ENCODE measurements at regions not wholly inside any gene's neighbourhood (a gene's known extent, or its start where the extent isn't known, plus 50 kb on each side); places are given as distances from the start of the nearest gene placed in this dataset.

- no peak for DNase-seq
- TF ChIP-seq EZH2phosphoT487 (IDR thresholded peaks at IDR 0.05; ENCODE audit: low read length): no peak
- no peak for TF ChIP-seq EZH2 (optimal IDR thresholded peaks at IDR 0.05; ENCODE audit: low read depth, low read length)
- no peak for TF ChIP-seq CTCF (IDR thresholded peaks at IDR 0.05; ENCODE audit: low read length)
- Histone ChIP-seq H3K4me3 (ENCODE audit: low read length) (no peak overlapping the region), H3K9me3 (replicated peaks; ENCODE audit: insufficient read depth, low read length) (no peaks in the 10 kb centered on the region), H3K27ac (ENCODE audit: low read length) (no peak overlapping the region), H2AFZ (ENCODE audit: low read length) (no peak overlapping the region), H3K27me3 (replicated peaks; ENCODE audit: insufficient read depth, low read length) (no peaks in the 10 kb centered on the region), H3K9me2 (replicated peaks; ENCODE audit: insufficient read depth, low read length) (no peaks in the 10 kb centered on the region), H3F3A (ENCODE audit: insufficient read depth, low read length) (no peaks in the 10 kb centered on the region), H3K36me3 (replicated peaks; ENCODE audit: insufficient read depth, low read length) (no peaks in the 10 kb centered on the region), H3K9ac (ENCODE audit: low read length) (no peak overlapping the region), H3K4me2 (ENCODE audit: low read depth, low read length) (no peak overlapping the region), H3K79me2 (ENCODE audit: low read length) (no peaks in the 10 kb centered on the region), H3K4me1 (ENCODE audit: low read length) (no peaks in the 10 kb centered on the region), H4K20me1 (ENCODE audit: insufficient read depth, low read length) (no peaks in the 10 kb centered on the region)
These were observed 128.0 kb downstream of the GMNC start for GRCh38 chr3:190734490-190734889.

- Histone ChIP-seq H3K4me3 (ENCODE audit: low read length) (no peak overlapping the region), H4K20me1 (ENCODE audit: insufficient read depth, low read length) (no peaks in the 10 kb centered on the region), H3K27ac (ENCODE audit: low read length) (no peak overlapping the region), H3K4me1 (ENCODE audit: low read length) (no peaks in the 10 kb centered on the region), H3K4me2 (ENCODE audit: low read depth, low read length) (no peak overlapping the region), H2AFZ (ENCODE audit: low read length) (no peak overlapping the region), H3K36me3 (replicated peaks; ENCODE audit: insufficient read depth, low read length) (no peaks in the 10 kb centered on the region), H3K79me2 (ENCODE audit: low read length) (no peaks in the 10 kb centered on the region), H3F3A (ENCODE audit: insufficient read depth, low read length) (no peaks in the 10 kb centered on the region), H3K9me2 (replicated peaks; ENCODE audit: insufficient read depth, low read length) (no peaks in the 10 kb centered on the region), H3K9ac (ENCODE audit: low read length) (no peak overlapping the region), H3K27me3 (replicated peaks; ENCODE audit: insufficient read depth, low read length) (no peaks in the 10 kb centered on the region), H3K9me3 (replicated peaks; ENCODE audit: insufficient read depth, low read length) (no peaks in the 10 kb centered on the region)
- TF ChIP-seq EZH2phosphoT487 (IDR thresholded peaks at IDR 0.05; ENCODE audit: low read length) (no peak), EZH2 (optimal IDR thresholded peaks at IDR 0.05; ENCODE audit: low read depth, low read length) (no peak), CTCF (IDR thresholded peaks at IDR 0.05; ENCODE audit: low read length) (no peak)
- DNase-seq: no peak
These were observed 128.8 kb downstream of the GMNC start for GRCh38 chr3:190733591-190734146.

- Histone ChIP-seq H3K27me3 (replicated peaks; ENCODE audit: insufficient read depth, low read length) (no peaks in the 10 kb centered on the region), H3F3A (ENCODE audit: insufficient read depth, low read length) (no peaks in the 10 kb centered on the region), H3K4me1 (ENCODE audit: low read length) (no peaks in the 10 kb centered on the region), H2AFZ (ENCODE audit: low read length) (no peak overlapping the region), H3K9ac (ENCODE audit: low read length) (no peak overlapping the region), H3K9me3 (replicated peaks; ENCODE audit: insufficient read depth, low read length) (no peaks in the 10 kb centered on the region), H3K36me3 (replicated peaks; ENCODE audit: insufficient read depth, low read length) (no peaks in the 10 kb centered on the region), H3K9me2 (replicated peaks; ENCODE audit: insufficient read depth, low read length) (no peaks in the 10 kb centered on the region), H3K27ac (ENCODE audit: low read length) (no peak overlapping the region), H4K20me1 (ENCODE audit: insufficient read depth, low read length) (no peaks in the 10 kb centered on the region), H3K4me3 (ENCODE audit: low read length) (no peak overlapping the region), H3K4me2 (ENCODE audit: low read depth, low read length) (no peak overlapping the region), H3K79me2 (ENCODE audit: low read length) (no peaks in the 10 kb centered on the region)
- DNase-seq: no peak
- TF ChIP-seq EZH2phosphoT487 (IDR thresholded peaks at IDR 0.05; ENCODE audit: low read length): no peak
- TF ChIP-seq EZH2 (optimal IDR thresholded peaks at IDR 0.05; ENCODE audit: low read depth, low read length): no peak
- no peak for TF ChIP-seq CTCF (IDR thresholded peaks at IDR 0.05; ENCODE audit: low read length)
These were observed 130.9 kb downstream of the GMNC start for GRCh38 chr3:190731596-190731995.
